Uterus (tissue), 3 donors: ENCODE measurements at regions not wholly inside any gene's neighbourhood (a gene's known extent, or its start where the extent isn't known, plus 50 kb on each side); places are given as distances from the start of the nearest gene placed in this dataset.
"Not testable (repeated sequence)": the region's sequence is repeated elsewhere in the genome, so short reads cannot be mapped to it uniquely, and the experiment has no call there.

Source experiments
- DNase-seq, 2 donors: peaks; one replicate each; pipeline ENCODE4 v3.0.0-alpha.2; 2019 to 2020
- H3K27ac ChIP-seq, 2 donors: fragments of 200-600 bp; sonication (generic); 1 replicate in 1 of 2; 2 replicates in 1 of 2; pipeline ENCODE4 v1.5.1; 2016 to 2018
- H3K27me3 ChIP-seq, 2 donors: fragments of 200-600 bp; sonication (generic); one replicate each; pipeline ENCODE4 v1.5.1; 2018 to 2019; ENCODE audit warnings: control low read depth in 1 of 2
- H3K36me3 ChIP-seq, 2 donors: fragments of 200-600 bp; sonication (generic); one replicate each; pipeline ENCODE4 v1.5.1; 2019; ENCODE audit warnings: control low read depth in 1 of 2
- H3K4me1 ChIP-seq, 2 donors: fragments of 200-600 bp; sonication (generic); one replicate each; pipeline ENCODE4 v1.5.1; 2018 to 2019; ENCODE audit warnings: control low read depth in 1 of 2
- H3K4me3 ChIP-seq, 2 donors: fragments of 200-600 bp; sonication (generic); 1 replicate in 1 of 2; 2 replicates in 1 of 2; pipeline ENCODE4 v1.5.1; 2018 to 2019; ENCODE audit warnings: mild to moderate bottlenecking in 1 of 2
- H3K9me3 ChIP-seq, 2 donors: fragments of 200-600 bp; sonication (generic); one replicate each; pipeline ENCODE4 v1.5.1; 2019; ENCODE audit warnings: control low read depth in 1 of 2
- POLR2A ChIP-seq, 2 donors: fragments of 450-650 bp; IDR thresholded peaks; one replicate each; pipeline ENCODE4 v1.6.1; 2016; ENCODE audit warnings: antibody characterized with exemption in 2 of 2, mild to moderate bottlenecking in 1 of 2, moderate library complexity in 1 of 2
- intact Hi-C: fragments of 100-400 bp; cut with DNase I; formaldehyde crosslinking; loops from one replicate; pipeline ENCODE4 v1.15.1; 2023; ENCODE audit warnings: low total_unique reads
- TF ChIP-seq, protein P1 (sequence below), 4 experiments: fragments of 200-600 bp in 2 of 4; fragments of 450-650 bp in 2 of 4; sonication (generic) in 2 of 4; IDR thresholded peaks; one replicate each; pipeline ENCODE4 v1.5.1; 2016 to 2019; ENCODE audit warnings: antibody characterized with exemption in 4 of 4, mild to moderate bottlenecking in 2 of 4, moderate library complexity in 1 of 4
- donor health status: DM: yes; HTN: yes; CAD: no.

DNA sequence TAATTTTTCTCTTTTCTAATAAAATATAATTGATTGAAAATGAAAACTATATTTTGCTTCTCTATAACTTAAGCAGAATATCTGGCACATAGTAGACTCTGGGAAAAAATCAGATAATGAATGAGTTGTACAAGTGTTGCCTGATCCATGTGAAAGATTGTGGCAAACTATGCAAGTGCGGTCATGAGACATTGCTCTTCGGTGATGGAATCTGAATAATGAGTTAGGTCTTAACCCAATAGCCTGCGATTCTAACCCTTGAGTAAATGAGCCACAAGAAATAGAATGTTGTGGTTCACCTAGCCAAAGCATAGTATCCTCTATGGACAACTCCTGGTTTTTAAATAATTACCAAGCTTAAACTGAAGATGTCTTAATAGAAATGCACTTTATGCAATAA lies 333.7 kb upstream of the LUZP2 start:
- Histone ChIP-seq H3K27me3 (no peaks in the 10 kb centered on the region), H3K4me3 (no peak overlapping the region), H3K27ac (no peak overlapping the region), H3K4me1 (no peaks in the 10 kb centered on the region), H3K36me3 (no peaks in the 10 kb centered on the region), H3K9me3 (no peaks in the 10 kb centered on the region)
- DNase-seq = no peak
- TF ChIP-seq POLR2A (IDR thresholded peaks at IDR 0.05) = no peak
- intact Hi-C loops = no loop called here

DNA sequence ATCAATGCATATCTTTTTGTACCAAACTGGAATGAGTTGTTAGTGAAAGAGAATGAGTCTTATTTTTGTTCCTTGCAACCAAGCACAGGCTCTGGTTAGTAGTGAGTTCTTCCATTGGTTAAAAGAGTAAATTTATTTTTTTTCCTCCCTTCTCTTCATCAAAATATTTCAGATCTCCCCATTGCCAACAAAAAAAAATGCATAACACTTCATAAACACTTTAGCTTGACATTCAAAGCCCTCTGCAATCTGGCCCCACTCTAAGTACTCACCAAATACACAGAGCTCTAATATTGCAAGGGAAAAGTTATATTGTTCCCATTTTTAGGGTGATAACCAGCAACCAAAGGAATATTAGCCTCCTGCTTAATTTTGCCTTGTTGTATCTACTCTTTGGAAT lies 333.0 kb upstream of the LUZP2 start:
- H3K4me1 ChIP-seq = no peaks in the 10 kb centered on the region
- no peak overlapping the region for H3K4me3 ChIP-seq
- no peaks in the 10 kb centered on the region for H3K9me3 ChIP-seq
- TF ChIP-seq, protein P1, sequence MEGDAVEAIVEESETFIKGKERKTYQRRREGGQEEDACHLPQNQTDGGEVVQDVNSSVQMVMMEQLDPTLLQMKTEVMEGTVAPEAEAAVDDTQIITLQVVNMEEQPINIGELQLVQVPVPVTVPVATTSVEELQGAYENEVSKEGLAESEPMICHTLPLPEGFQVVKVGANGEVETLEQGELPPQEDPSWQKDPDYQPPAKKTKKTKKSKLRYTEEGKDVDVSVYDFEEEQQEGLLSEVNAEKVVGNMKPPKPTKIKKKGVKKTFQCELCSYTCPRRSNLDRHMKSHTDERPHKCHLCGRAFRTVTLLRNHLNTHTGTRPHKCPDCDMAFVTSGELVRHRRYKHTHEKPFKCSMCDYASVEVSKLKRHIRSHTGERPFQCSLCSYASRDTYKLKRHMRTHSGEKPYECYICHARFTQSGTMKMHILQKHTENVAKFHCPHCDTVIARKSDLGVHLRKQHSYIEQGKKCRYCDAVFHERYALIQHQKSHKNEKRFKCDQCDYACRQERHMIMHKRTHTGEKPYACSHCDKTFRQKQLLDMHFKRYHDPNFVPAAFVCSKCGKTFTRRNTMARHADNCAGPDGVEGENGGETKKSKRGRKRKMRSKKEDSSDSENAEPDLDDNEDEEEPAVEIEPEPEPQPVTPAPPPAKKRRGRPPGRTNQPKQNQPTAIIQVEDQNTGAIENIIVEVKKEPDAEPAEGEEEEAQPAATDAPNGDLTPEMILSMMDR (IDR thresholded peaks at IDR 0.05) = no peak
- TF ChIP-seq POLR2A (IDR thresholded peaks at IDR 0.05) = no peak
- intact Hi-C loops = no loop called here
- no peak for DNase-seq
- no peaks in the 10 kb centered on the region for H3K27me3 ChIP-seq
- H3K36me3 ChIP-seq = no peaks in the 10 kb centered on the region
- no peak overlapping the region for H3K27ac ChIP-seq

DNA sequence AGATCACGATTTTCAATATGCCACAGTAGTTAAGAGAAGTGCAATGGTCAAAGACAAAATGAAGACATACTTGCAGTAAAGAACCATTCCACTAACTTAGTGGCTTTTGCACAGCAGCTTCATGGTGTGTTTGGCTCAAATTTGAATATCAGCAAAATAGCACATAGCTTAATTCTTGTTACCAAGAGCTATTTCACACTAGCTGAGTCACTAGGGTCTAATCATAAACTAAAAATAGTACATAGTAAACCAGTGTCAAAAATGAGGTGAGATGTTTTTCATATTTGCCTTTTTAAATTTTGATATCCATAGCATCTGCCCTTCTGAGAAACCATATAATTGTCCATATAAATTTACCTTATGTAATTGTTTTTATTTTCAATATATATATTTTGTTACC lies 325.0 kb upstream of the LUZP2 start:
- no peaks in the 10 kb centered on the region for H3K27me3 ChIP-seq
- no peaks in the 10 kb centered on the region for H3K36me3 ChIP-seq
- H3K4me3 ChIP-seq = no peak overlapping the region
- TF ChIP-seq POLR2A (IDR thresholded peaks at IDR 0.05) = no peak
- TF ChIP-seq, protein P1 (IDR thresholded peaks at IDR 0.05) = no peak
- no peaks in the 10 kb centered on the region for H3K9me3 ChIP-seq
- intact Hi-C loops = no loop called here
- H3K4me1 ChIP-seq = no peaks in the 10 kb centered on the region
- no peak overlapping the region for H3K27ac ChIP-seq
- no peak for DNase-seq

DNA sequence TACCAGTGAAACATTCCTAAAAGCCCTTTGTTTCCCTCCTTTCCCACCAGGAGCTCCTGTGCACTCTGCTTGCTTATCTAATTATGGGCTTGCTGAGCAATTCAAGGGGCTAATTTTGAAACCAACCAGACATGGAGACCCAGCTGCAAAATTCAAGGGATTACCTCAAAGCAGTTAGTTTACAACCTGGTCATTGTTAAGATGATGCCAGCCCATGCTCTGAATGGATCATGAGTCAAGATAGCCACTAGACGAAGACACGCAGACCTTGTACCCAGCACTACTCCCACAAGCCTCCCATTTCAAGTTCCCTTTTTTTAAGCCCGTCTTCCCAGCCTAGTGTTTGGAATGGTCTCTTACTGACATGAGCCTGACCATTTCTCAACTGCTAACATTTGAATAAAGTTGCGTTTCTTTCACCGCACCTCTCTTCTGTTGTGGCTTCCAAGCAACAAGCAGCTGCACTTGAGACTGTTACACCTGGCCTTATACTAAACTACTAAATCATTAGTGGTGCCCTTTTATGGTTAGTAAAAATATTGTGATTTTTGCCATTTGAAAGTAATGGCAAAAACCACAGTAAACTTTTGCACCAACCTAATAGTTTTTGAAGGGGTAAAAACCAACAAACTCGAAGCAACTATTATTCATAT lies 315.3 kb upstream of the LUZP2 start:
- intact Hi-C loops = no loop called here

DNA sequence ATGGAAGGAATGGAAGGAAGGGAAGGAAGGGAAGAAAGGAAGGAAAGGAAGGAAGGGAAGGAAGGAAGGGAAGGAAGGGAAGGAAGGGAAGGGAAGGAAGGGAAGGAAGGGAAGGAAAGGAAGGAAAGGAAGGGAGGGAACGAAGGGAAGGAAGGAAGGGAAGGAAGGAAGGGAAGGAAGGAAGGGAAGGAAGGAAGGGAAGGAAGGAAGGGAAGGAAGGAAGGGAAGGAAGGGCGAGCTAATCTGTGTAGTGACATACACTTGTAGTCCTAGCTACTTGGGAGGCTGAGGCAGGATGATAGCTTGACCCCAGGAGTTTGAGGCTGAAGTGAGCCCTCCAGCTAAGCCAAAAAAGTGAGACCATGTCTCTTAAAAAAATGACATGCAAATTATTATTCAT lies 311.3 kb upstream of the LUZP2 start:
- intact Hi-C loops, DNase-seq: not testable (repeated sequence)

More for the DNA sequence above, 315.3 kb upstream of the LUZP2 start:
- no peak overlapping the region for H3K4me3 ChIP-seq
- H3K36me3 ChIP-seq = no peaks in the 10 kb centered on the region
- no peaks in the 10 kb centered on the region for H3K27me3 ChIP-seq
- no peak for DNase-seq
- H3K9me3 ChIP-seq = no peaks in the 10 kb centered on the region
- no peak for TF ChIP-seq POLR2A (IDR thresholded peaks at IDR 0.05)
- TF ChIP-seq, protein P1 (IDR thresholded peaks at IDR 0.05) = no peak
- H3K4me1 ChIP-seq = no peaks in the 10 kb centered on the region
- no peak overlapping the region for H3K27ac ChIP-seq

DNA sequence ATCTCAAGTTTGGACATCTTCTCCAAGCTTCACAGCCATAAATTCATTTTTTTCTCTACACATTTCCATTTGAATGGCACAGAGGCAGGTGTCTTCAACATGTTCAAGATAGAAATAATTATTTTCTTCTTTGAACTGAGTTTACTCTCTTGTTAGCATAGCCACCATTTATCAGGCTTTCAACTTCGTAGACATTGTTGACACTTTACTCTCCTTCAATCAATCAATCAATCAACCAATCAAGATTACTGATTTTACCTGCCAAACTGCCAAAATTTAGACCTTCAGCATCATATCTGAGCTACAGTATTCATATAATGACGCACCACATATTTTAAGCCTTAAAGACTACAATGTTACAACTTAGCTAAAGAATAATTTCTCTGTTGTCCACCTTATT lies 300.1 kb upstream of the LUZP2 start:
- Histone ChIP-seq H3K27me3 (no peaks in the 10 kb centered on the region), H3K27ac (no peak overlapping the region), H3K36me3 (no peaks in the 10 kb centered on the region), H3K9me3 (no peaks in the 10 kb centered on the region), H3K4me1 (no peaks in the 10 kb centered on the region), H3K4me3 (no peak overlapping the region)
- no peak for DNase-seq
- TF ChIP-seq, protein P1 (IDR thresholded peaks at IDR 0.05) = no peak
- TF ChIP-seq POLR2A (IDR thresholded peaks at IDR 0.05) = no peak
- intact Hi-C loops = no loop called here

More for the DNA sequence above, 311.3 kb upstream of the LUZP2 start:
- H3K27ac ChIP-seq, H3K4me3 ChIP-seq, H3K4me1 ChIP-seq, H3K9me3 ChIP-seq, H3K36me3 ChIP-seq, H3K27me3 ChIP-seq: not testable (repeated sequence)
